GM08714 (cell line): ENCODE measurements at regions not wholly inside any gene's neighbourhood (a gene's known extent, or its start where the extent isn't known, plus 50 kb on each side); places are given as distances from the start of the nearest gene placed in this dataset.

Source experiments
- H3K4me3 ChIP-seq: fragments of 200-500 bp; sonication (Bioruptor generic); 2 replicates; pipeline ENCODE4 v1.5.1; 2014; ENCODE audit warnings: mild to moderate bottlenecking, low read length, inconsistent platforms
- ZNF274 ChIP-seq: IDR thresholded peaks from 2 replicates; pipeline ENCODE4 v1.6.1; 2012; ENCODE audit warnings: mild to moderate bottlenecking, low read depth, low read length

DNA sequence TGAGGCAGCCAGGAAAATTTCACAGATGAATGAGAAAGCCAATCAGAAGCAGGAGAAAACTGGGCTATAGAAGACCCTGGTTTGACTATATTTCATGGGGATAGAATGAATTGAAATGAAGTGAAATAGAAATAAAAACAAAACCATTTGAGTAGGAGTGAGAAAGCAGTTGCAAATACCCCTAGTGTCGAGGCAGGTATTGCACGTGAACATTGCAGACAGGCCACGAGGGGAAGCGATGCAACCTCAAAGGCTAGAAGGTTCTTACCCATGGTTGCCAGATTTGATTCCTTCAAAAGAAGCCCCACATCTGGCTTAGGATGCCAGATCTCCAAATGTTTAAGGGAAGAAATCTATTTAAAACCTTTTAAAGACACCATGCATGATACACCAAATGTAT, 648.9 kb downstream of the VRK1 start:
- no peak overlapping the region for H3K4me3 ChIP-seq
- TF ChIP-seq ZNF274: no peak

DNA sequence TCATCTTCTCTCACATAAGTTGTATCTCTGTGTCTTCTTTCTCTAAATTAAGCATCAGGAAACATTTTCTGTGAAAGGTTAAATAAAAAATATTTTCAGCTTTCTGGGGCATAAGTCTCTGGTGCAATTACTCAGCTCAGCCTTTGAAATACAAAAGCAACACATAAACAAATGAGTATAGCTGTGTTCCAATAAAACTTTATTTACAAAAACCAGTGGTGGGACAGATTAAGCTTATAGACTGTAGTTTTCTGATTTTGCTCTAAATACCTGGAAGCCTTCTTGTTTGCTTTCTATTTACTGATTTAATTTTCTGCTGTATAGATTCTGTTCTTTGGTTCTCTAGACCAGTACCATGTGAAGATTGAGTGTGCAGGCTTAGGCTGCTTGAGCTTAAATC, 655.1 kb downstream of the VRK1 start:
- no peak for TF ChIP-seq ZNF274
- no peak overlapping the region for H3K4me3 ChIP-seq

DNA sequence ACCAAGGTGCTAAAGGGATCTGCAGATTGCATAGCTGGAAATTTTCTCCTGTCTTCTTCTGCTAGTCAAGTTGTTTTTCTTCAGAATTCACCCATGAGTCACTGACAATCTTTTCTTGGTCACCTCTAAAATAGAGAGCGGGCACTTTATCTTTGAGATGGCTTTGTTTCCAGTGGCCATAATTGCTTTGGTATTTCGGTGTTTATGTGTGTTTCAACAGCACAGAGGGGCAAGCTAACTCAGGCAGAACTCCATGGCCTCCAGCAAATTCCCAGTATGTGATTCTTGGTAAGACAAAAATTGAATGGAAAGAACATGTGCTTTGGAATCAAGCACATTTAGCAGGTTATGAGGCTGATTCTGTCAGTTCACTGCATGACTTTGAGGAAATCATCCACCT, 656.8 kb downstream of the VRK1 start:
- no peak for TF ChIP-seq ZNF274

DNA sequence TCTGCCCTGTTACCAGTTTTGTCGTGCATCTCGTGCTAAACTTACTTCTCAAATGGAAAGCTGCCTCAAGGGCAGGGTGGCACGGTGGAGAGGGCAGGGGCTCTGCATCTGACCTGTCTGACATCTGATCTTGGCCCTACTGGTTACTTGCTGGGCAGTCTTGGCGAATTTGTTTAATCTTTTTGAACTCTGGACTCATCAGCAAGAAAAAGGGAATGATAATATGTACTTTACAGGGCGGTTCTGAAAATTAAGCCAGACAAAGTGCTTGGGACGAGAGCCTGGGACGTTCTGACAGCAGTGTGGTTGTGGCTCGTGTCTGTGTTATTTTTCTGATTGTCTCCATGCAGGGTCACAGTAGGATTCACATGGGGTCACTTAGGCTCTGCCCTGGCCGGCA, 659.3 kb downstream of the VRK1 start:
- H3K4me3 ChIP-seq: no peak overlapping the region
- TF ChIP-seq ZNF274: no peak

More for the DNA sequence above, 656.8 kb downstream of the VRK1 start:
- H3K4me3 ChIP-seq: no peak overlapping the region

DNA sequence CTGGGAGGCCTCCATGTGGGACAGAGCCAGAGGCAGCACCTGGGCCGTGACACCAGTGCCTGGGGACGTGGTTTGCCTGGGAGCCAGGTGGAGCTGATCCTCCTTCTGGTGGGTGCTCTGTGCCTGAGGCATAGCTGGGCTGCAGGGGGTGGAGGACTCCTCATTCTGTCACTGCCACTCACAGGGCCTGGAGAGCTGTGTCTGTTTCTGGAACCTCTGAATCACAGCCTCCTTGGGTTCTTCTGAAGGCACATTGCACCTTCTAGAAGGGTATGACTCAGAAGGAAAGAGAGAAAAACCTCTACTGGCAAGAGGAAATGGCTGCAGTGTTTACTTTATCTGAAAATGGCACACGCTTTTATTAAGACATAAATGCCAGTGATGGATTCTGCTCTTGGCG, 659.8 kb downstream of the VRK1 start:
- no peak for TF ChIP-seq ZNF274
- H3K4me3 ChIP-seq: no peak overlapping the region

DNA sequence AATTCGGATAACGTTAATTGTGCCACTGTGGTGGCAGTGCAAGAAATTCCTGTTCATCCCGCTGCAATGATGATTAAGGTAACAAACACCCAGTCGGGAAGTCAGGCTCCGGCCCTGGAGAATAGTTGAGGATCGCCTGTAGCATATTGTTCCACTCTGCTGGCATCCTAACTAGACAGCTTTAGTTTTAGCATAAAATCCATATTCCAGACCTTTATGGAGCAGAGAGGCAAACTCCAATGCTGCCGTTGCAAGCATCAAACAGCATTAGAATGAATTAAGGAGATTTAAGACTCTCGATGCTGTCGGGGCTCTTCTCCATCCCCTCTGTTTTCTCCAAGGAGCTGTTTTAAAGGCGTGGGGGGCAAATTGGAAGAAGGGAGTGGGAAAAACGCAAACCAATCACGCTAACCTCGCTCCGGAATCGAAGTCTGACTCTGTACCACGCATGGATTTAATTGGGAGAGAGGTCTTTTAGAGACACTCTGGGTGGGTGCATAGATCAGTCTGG, 660.4 kb downstream of the VRK1 start:
- TF ChIP-seq ZNF274: no peak
- H3K4me3 ChIP-seq: no peak overlapping the region

DNA sequence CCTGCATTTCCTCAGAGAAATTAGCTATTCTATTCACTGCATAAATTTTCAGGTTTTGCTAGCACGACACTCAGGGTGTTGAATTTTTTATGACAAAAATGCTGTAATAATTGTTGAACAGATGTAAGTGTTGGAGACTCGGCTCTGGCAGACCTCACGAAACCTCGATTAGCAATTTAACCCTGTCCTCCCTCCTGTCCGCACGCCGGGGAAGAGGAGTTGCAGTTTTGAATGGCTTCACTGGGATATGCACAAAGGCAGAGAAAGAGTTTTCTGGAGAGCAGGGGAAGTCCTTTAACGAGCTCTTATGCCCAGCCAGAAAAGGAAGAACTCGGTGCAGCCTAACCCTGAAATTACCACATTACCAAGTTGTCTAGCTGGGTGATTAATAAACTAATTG, 661.1 kb downstream of the VRK1 start:
- no peak overlapping the region for H3K4me3 ChIP-seq
- no peak for TF ChIP-seq ZNF274

DNA sequence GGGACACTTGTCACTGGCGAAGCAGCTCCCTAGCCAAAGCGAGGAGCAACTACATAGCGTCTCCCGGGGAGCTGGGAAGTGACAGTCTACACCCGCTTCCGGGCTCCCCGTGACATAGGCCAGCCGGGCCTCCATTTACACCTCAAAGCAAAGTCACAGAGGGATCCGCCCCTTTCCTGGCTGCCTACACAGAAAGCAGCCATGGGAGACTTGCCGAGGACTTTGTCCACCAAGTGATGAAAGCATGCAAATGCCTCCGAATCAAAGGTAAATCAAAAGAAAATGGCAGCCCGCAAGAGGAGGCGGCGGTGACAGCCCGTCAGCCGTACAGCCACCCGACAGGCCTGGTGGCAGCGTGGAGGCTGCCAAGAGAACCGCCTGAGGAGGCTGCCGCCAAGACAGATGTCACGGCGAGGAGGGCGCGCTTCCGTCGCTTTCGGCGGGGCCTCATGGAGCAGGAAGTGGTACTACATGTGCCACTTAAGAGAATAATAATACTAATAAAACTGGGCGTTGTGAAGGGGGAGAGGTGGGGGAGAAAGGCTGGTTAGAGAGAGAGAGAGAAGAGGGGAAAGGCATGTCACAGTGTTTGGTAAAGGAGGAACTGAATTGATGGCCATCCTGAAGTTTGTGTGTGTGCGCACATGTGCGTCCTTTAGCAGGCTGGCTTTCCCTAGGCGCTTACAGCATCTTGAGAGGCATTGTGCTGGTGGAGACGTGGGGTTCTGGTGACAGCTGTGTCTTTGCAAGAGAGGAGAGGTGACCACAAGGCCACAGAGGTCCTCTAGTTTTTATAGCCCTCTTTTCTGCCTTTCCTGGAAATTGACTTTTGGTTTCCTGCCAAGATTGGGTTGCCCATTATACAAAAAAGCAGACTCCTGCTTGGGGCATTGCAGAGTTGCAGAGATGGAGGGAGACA, 661.7 kb downstream of the VRK1 start:
- no peak for TF ChIP-seq ZNF274
- no peak overlapping the region for H3K4me3 ChIP-seq

DNA sequence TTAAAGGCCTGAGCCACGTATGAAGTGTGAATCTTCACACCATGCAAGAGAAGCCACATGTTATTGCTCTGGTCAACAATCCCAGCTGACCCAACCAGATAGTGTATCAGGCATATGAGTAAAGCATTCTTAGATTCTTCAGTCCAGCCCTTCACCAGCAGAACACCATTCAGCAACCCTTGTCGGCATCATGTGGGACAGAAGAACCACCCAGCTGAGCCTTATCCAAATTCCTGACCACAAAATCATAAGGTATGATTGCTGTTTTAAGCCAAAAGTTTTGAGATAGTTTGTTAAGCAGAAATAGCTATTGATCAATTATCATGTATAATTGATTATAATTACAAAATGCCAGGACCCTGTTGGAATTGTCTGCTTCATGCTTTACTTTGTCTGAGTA, 664.9 kb downstream of the VRK1 start:
- no peak for TF ChIP-seq ZNF274
- H3K4me3 ChIP-seq: no peak overlapping the region

DNA sequence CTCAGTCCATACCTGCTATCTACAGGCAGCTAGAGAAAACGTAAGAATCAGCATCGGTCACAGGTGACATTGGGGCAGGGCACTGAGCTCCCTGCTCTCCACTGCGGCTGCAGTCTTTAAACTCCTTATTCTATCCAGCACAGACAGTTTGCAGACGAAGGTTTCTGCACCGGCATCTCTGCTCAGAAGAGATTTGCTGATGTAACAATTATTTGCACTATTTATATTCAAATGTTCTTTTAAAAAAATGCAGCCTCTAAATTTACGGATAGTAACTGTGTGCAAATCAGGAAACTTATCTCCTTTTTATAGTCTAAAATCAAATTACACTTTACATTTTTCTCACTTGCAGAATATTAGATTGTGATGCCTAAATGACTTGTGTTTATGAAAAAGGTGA, 671.0 kb downstream of the VRK1 start:
- TF ChIP-seq ZNF274: no peak
- H3K4me3 ChIP-seq: no peak overlapping the region

DNA sequence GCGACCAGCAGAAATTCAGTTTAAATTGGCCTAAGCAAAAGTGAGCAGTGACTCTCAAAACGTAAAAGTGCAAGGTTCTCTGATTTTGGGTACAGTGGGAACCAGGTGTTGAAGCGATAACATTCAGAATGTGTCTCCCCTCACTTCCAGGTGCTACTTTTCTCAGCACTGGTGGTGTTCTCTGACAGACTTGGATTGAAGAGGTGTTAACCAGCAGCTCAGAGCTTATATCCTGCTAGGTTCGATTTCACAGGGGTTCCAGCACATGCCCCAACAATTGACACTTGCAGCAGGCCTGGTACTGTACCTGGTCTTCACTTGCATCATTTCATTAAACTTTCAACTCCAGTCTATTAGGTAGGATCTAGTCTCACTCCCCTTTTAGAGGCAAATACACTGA, 680.2 kb downstream of the VRK1 start:
- no peak for TF ChIP-seq ZNF274
- no peak overlapping the region for H3K4me3 ChIP-seq

DNA sequence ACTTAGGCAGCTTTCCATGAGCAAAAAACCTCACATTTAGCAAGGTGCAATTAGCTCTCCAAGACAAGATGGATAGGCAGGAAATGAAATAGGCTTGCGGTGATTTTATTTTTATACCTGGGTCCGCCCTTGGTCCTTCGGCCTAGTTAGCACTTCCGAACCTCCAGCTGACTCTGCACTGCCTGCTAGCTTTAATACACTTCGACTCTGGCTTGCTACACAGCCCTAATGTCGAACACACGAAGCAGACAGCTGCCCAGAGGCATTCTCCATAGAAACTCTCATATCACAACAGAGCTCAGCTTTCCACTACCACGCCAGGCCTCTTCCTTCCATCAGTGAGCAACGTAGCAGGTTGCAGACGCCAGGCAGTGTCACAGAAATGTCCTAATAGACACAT, 688.0 kb downstream of the VRK1 start:
- H3K4me3 ChIP-seq: no peak overlapping the region
- no peak for TF ChIP-seq ZNF274

DNA sequence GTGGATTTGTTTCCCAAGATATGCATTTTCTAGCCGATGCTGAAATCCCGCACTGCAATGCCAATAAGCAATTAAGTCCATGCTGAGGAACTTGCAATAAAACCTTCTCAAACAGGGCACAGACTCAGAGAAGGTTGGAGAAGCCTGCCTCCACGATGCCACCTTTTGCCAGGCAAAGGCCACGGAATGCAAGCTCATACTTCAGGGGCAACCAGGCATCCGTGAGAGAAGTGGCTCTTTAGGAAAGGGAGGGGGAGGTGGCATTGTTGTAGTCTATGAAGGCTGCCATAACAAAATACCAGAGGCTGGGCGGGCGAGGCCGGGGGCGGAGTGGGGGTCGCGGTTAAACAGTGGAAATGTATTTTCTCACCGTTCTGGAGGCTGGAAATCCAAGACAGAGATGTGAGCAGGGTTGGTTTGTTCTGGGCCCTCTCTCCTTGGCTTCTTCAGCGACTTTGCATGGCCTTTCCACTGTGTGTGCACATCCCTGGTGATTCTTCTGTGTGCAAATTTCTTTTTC, 689.5 kb downstream of the VRK1 start:
- H3K4me3 ChIP-seq: no peak overlapping the region
- TF ChIP-seq ZNF274: no peak

DNA sequence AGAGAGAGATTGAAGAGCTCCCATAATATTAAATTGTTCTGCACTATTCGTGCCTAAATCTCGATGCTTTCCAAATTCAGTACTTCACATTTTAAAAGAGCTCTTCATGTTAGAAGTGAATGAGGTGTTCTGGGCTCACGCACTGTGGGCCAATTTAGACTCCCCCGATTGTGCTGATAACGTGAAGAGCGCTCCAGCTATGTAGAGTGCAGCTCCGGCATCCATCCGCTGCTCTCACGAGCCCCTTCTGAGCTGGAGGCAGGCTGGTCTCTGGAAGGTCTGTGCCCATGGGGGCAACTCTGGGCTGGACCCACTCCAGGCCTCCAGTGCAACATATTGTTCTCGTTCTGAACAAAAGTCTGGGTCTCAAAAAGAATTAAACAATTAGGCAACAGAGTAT, 692.6 kb downstream of the VRK1 start:
- no peak overlapping the region for H3K4me3 ChIP-seq
- TF ChIP-seq ZNF274: no peak

DNA sequence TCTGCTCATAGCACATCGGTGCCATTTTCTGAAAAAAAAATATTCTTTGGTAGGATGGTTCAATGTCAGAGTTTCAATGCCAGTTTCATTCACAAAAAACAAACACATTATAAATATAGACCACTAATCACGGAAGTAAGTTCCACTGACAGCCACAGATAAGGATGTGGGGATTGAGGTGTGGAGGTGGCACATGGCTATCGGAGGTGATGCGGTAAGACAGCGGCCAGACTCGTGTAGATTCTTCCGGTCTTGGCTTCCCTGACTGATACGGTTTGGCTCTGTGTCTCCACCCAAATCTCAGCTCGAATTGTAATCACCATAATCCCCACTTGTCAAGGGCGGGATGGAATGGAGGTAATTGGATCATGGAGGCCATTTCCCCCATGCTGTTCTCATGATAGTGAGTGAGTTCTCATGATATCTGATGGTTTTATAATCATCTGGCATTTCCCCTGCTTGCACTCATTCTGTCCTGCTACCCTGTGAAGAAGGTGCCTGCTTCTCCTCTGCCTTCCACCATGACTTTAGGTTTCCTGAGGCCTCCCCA, 693.4 kb downstream of the VRK1 start:
- H3K4me3 ChIP-seq: no peak overlapping the region
- no peak for TF ChIP-seq ZNF274
